Stimulated activated naive CD4-positive, alpha-beta T cell (primary cell): ENCODE measurements at regions not wholly inside any gene's neighbourhood (a gene's known extent, or its start where the extent isn't known, plus 50 kb on each side); places are given as distances from the start of the nearest gene placed in this dataset.

Source experiments
- DNase-seq, 6 experiments: peaks; one replicate each; lab custom pipeline; 2025; lab: John Stamatoyannopoulos, UW

GRCh38 chr2:62369541-62370202 is 136.3 kb downstream of the TMEM17 start:
- DNase-seq = no peak

- DNase-seq = no peak
These were observed 141.0 kb downstream of the TMEM17 start for GRCh38 chr2:62364791-62365528.

GRCh38 chr2:62363166-62363565 is 142.8 kb downstream of the TMEM17 start:
- DNase-seq = no peak

GRCh38 chr2:62362561-62362960 is 143.4 kb downstream of the TMEM17 start:
- DNase-seq = no peak

- DNase-seq = no peak
These were observed 144.0 kb downstream of the TMEM17 start for GRCh38 chr2:62361964-62362363.

GRCh38 chr2:62354771-62355561 is 151.0 kb downstream of the TMEM17 start:
- DNase-seq = no peak

- no peak for DNase-seq
These were observed 154.0 kb downstream of the TMEM17 start for GRCh38 chr2:62352031-62352430.

- DNase-seq = no peak
These were observed 153.9 kb downstream of the B3GNT2 start for GRCh38 chr2:62349788-62350187.

- DNase-seq = no peak
These were observed 152.8 kb downstream of the B3GNT2 start for GRCh38 chr2:62348700-62349099.

- no peak for DNase-seq
These were observed 151.8 kb downstream of the B3GNT2 start for GRCh38 chr2:62347563-62348270.

- no peak for DNase-seq
These were observed 148.6 kb downstream of the B3GNT2 start for GRCh38 chr2:62344472-62344871.

GRCh38 chr2:62343636-62344337 is 147.9 kb downstream of the B3GNT2 start:
- DNase-seq = no peak

GRCh38 chr2:62343206-62343605 is 147.3 kb downstream of the B3GNT2 start:
- no peak for DNase-seq

GRCh38 chr2:62340994-62341484 is 145.1 kb downstream of the B3GNT2 start:
- no peak for DNase-seq

- DNase-seq = no peak
These were observed 143.9 kb downstream of the B3GNT2 start for GRCh38 chr2:62339837-62340236.

- no peak for DNase-seq
These were observed 143.5 kb downstream of the B3GNT2 start for GRCh38 chr2:62339413-62339812.

- DNase-seq = no peak
These were observed 142.2 kb downstream of the B3GNT2 start for GRCh38 chr2:62338111-62338510.

- DNase-seq = no peak
These were observed 141.5 kb downstream of the B3GNT2 start for GRCh38 chr2:62337403-62337802.

- no peak for DNase-seq
These were observed 139.7 kb downstream of the B3GNT2 start for GRCh38 chr2:62335612-62336011.

GRCh38 chr2:62334440-62335058 is 138.6 kb downstream of the B3GNT2 start:
- no peak for DNase-seq

- DNase-seq = no peak
These were observed 138.1 kb downstream of the B3GNT2 start for GRCh38 chr2:62334009-62334408.
